ENCODE measurements at regions not wholly inside any gene's neighbourhood (a gene's known extent, or its start where the extent isn't known, plus 50 kb on each side); places are given as distances from the start of the nearest gene placed in this dataset.

DNA sequence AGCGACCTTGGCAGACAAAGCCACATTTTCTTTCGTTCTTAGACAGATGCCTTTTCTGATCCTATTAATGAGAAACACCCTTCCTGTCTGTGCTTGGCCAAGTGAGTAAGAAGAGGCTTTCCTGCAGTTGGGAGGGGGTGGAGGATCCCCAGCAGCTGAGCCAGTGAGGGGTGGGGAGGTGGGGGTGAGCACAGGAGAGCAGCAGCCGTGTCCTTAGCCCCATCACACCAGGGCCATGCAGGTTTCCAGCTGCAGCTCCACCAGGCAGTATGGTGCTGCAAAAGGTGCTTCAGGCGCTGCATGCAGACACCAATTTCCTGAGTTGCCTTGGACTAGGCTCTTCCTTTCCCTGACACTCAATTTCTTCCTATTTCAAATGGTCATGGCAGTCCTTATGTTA lies 123.3 kb upstream of the SIX2 start:
- Histone ChIP-seq H3K9me3 (ENCODE audit: low read length) (no peaks in the 10 kb centered on the region), H3K27me3 (ENCODE audit: control insufficient read depth in 1 of 2, insufficient read depth in 2 of 2, low read length in 2 of 2) (no peaks in the 10 kb centered on the region), H3K9ac (ENCODE audit: low read length) (no peak overlapping the region), H3K27ac (ENCODE audit: low read depth, low read length) (no peak overlapping the region), H3K4me1 (ENCODE audit: insufficient read depth, low read length) (no peaks in the 10 kb centered on the region), H3K4me3 (ENCODE audit: low read depth in 1 of 2, low read length in 2 of 2) (no peak overlapping the region), H3K36me3 (ENCODE audit: insufficient read depth, low read length) (no peaks in the 10 kb centered on the region)

- Histone ChIP-seq H3K36me3 (ENCODE audit: insufficient read depth, low read length) (no peaks in the 10 kb centered on the region), H3K9me3 (ENCODE audit: low read length) (no peaks in the 10 kb centered on the region), H3K4me1 (ENCODE audit: insufficient read depth, low read length) (no peaks in the 10 kb centered on the region), H3K27me3 (ENCODE audit: control insufficient read depth in 1 of 2, insufficient read depth in 2 of 2, low read length in 2 of 2) (no peaks in the 10 kb centered on the region), H3K4me3 (ENCODE audit: low read depth in 1 of 2, low read length in 2 of 2) (no peak overlapping the region), H3K27ac (ENCODE audit: low read depth, low read length) (no peak overlapping the region), H3K9ac (ENCODE audit: low read length) (no peak overlapping the region)
Measured at GRCh38 chr2:45131587-45131986, 122.3 kb upstream of the SIX2 start.

DNA sequence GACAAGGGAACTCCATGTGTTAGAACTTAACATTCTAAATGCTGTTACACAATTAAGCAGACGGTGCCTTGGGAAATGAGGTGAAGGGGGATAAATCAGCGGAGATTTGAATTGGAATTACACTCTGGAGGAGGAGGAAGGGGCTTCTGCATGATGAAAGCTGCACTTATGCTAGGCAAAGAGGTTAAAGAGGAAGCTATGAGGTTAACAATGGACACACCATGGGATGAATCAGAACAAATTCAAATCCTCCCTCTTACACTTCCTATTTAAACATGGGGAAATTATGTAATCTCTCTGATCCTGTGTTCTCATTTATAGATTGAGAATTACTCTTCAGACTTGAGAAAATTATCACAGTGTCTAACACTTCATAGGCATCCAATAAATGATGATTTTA lies 121.5 kb upstream of the SIX2 start:
- H3K4me3 ChIP-seq (ENCODE audit: low read depth in 1 of 2, low read length in 2 of 2), result no peak overlapping the region
- H3K4me1 ChIP-seq (ENCODE audit: insufficient read depth, low read length), result no peaks in the 10 kb centered on the region
- no peaks in the 10 kb centered on the region for H3K9me3 ChIP-seq (ENCODE audit: low read length)
- no peak overlapping the region for H3K9ac ChIP-seq (ENCODE audit: low read length)
- H3K36me3 ChIP-seq (ENCODE audit: insufficient read depth, low read length), result no peaks in the 10 kb centered on the region
- no peak overlapping the region for H3K27ac ChIP-seq (ENCODE audit: low read depth, low read length)
- H3K27me3 ChIP-seq (ENCODE audit: control insufficient read depth in 1 of 2, insufficient read depth in 2 of 2, low read length in 2 of 2), result no peaks in the 10 kb centered on the region

DNA sequence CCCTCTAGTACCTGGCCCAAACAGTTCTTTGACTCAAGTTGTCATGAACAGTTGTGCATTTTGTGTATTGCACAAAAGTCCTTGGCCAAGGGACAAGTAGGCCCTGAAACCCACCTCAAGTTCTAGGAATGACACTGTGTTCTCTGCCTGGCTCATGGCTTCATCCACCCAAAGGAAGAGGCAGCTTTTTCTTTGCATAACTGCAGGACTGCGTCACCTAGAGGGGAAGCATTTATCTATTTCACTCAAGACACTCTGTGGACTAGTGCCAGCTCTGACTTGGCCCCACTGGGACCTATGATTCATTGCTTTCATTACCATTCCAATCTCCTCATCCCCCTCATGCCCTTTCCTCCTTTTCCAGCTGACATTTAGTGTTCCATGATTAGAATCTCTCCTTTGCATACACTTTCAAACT lies 119.3 kb upstream of the SIX2 start:
- H3K9me3 ChIP-seq (ENCODE audit: low read length), result no peaks in the 10 kb centered on the region
- H3K27ac ChIP-seq (ENCODE audit: low read depth, low read length), result no peak overlapping the region
- H3K4me3 ChIP-seq (ENCODE audit: low read depth in 1 of 2, low read length in 2 of 2), result no peak overlapping the region
- no peaks in the 10 kb centered on the region for H3K36me3 ChIP-seq (ENCODE audit: insufficient read depth, low read length)
- no peak overlapping the region for H3K9ac ChIP-seq (ENCODE audit: low read length)
- no peaks in the 10 kb centered on the region for H3K4me1 ChIP-seq (ENCODE audit: insufficient read depth, low read length)
- no peaks in the 10 kb centered on the region for H3K27me3 ChIP-seq (ENCODE audit: control insufficient read depth in 1 of 2, insufficient read depth in 2 of 2, low read length in 2 of 2)

DNA sequence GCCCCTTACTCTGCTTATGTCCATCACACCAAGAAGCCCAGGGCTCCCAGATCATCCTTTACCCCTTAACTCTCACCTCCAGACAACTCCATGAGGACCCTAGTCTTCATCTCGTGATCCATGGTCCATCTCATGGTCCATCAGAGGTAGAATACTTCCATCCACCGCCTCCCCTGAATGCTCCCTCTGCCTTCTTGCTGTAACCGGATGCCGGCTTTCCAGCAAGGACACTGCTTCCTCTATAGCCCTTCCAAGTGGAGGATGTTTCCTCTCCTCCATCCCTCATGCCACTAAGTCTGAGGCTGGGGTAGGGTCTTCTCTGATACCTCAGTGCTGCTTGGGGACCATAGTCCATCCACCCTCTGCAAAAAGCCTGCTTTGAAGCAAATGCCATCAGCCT lies 118.6 kb upstream of the SIX2 start:
- Histone ChIP-seq H3K36me3 (ENCODE audit: insufficient read depth, low read length) (no peaks in the 10 kb centered on the region), H3K9ac (ENCODE audit: low read length) (no peak overlapping the region), H3K27ac (ENCODE audit: low read depth, low read length) (no peak overlapping the region), H3K9me3 (ENCODE audit: low read length) (no peaks in the 10 kb centered on the region), H3K4me3 (ENCODE audit: low read depth in 1 of 2, low read length in 2 of 2) (no peak overlapping the region), H3K4me1 (ENCODE audit: insufficient read depth, low read length) (no peaks in the 10 kb centered on the region), H3K27me3 (ENCODE audit: control insufficient read depth in 1 of 2, insufficient read depth in 2 of 2, low read length in 2 of 2) (no peaks in the 10 kb centered on the region)

DNA sequence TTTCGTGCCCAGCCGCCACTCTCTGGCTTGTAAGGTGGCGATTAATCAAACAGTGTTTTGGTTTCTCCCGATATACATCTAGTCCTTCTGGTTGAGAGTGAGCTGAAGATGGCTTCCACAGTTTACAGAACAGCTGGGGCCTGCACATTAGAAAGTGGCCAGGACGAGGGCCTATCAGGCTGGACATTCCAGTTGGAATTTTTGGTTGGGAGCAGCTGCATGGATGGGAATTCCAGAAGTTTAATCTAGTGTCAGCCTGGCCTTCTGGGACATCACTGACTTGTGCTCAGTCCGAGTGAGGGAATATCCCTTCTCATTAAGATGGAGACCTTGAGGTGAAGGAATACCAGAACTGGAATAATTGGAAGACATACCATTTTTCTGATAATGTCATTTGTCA lies 118.1 kb upstream of the SIX2 start:
- Histone ChIP-seq H3K9ac (ENCODE audit: low read length) (no peak overlapping the region), H3K4me1 (ENCODE audit: insufficient read depth, low read length) (no peaks in the 10 kb centered on the region), H3K9me3 (ENCODE audit: low read length) (no peaks in the 10 kb centered on the region), H3K27me3 (ENCODE audit: control insufficient read depth in 1 of 2, insufficient read depth in 2 of 2, low read length in 2 of 2) (no peaks in the 10 kb centered on the region), H3K4me3 (ENCODE audit: low read depth in 1 of 2, low read length in 2 of 2) (no peak overlapping the region), H3K36me3 (ENCODE audit: insufficient read depth, low read length) (no peaks in the 10 kb centered on the region), H3K27ac (ENCODE audit: low read depth, low read length) (no peak overlapping the region)

DNA sequence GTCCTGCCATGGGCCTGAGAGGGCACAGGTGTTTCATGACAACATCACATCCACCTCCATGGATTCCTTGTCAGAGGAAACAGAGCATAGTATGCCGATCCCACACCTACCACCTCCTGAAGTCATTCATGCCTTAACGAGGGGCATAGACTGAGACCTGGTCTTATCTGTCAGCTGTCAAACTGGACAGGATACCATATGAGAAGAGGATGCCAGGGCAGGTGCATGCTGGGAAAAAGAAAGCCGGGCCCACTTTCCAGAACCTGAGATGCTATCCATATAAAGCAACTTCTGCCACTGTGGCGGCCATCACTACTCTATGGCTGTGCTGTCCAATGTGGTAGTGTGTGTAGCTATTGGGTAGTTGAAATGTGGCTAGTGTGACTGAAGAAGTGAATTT lies 116.0 kb upstream of the SIX2 start:
- no peaks in the 10 kb centered on the region for H3K4me1 ChIP-seq (ENCODE audit: insufficient read depth, low read length)
- H3K27ac ChIP-seq (ENCODE audit: low read depth, low read length), result no peak overlapping the region
- no peak overlapping the region for H3K9ac ChIP-seq (ENCODE audit: low read length)
- H3K36me3 ChIP-seq (ENCODE audit: insufficient read depth, low read length), result no peaks in the 10 kb centered on the region
- H3K9me3 ChIP-seq (ENCODE audit: low read length), result no peaks in the 10 kb centered on the region
- H3K27me3 ChIP-seq (ENCODE audit: control insufficient read depth in 1 of 2, insufficient read depth in 2 of 2, low read length in 2 of 2), result no peaks in the 10 kb centered on the region
- H3K4me3 ChIP-seq (ENCODE audit: low read depth in 1 of 2, low read length in 2 of 2), result no peak overlapping the region

- Histone ChIP-seq H3K4me3 (ENCODE audit: low read depth in 1 of 2, low read length in 2 of 2) (no peak overlapping the region), H3K27ac (ENCODE audit: low read depth, low read length) (no peak overlapping the region), H3K27me3 (ENCODE audit: control insufficient read depth in 1 of 2, insufficient read depth in 2 of 2, low read length in 2 of 2) (no peaks in the 10 kb centered on the region), H3K4me1 (ENCODE audit: insufficient read depth, low read length) (no peaks in the 10 kb centered on the region), H3K9ac (ENCODE audit: low read length) (no peak overlapping the region), H3K36me3 (ENCODE audit: insufficient read depth, low read length) (no peaks in the 10 kb centered on the region), H3K9me3 (ENCODE audit: low read length) (no peaks in the 10 kb centered on the region)
Measured at GRCh38 chr2:45124456-45124855, 115.2 kb upstream of the SIX2 start.

DNA sequence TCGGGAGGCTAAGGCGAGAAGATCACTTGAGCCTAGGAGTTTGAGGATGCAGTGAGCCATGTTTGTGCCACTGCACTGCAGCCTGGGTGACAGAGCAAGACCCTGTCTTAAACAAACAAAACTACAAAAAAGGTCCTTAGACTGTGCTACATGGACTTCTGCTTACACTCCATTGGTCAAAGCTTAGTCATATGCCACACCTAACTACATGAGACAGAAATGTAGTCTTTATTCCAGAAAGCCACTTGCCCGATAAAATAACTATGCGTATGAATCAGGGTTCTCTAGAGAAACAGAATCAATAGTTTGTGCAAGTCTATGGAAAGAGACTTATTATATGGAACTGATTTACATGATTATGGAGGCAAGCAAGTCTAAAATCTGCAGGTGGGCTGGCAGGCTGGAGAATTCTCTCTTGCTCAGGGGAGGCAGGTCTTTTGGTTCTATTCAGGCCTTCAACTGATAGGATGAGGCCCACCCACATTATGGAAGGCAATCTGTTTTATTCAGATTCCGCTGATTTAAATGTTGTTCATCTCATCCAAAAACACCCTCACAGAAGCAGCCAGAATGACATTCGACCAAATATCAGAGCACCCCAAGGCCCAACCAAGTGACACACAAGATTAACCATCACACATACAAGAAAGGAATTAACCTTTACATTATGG lies 114.4 kb upstream of the SIX2 start:
- no peaks in the 10 kb centered on the region for H3K4me1 ChIP-seq (ENCODE audit: insufficient read depth, low read length)
- no peak overlapping the region for H3K4me3 ChIP-seq (ENCODE audit: low read depth in 1 of 2, low read length in 2 of 2)
- H3K27me3 ChIP-seq (ENCODE audit: control insufficient read depth in 1 of 2, insufficient read depth in 2 of 2, low read length in 2 of 2), result no peaks in the 10 kb centered on the region
- H3K36me3 ChIP-seq (ENCODE audit: insufficient read depth, low read length), result no peaks in the 10 kb centered on the region
- H3K9ac ChIP-seq (ENCODE audit: low read length), result no peak overlapping the region
- no peaks in the 10 kb centered on the region for H3K9me3 ChIP-seq (ENCODE audit: low read length)
- no peak overlapping the region for H3K27ac ChIP-seq (ENCODE audit: low read depth, low read length)

- no peak overlapping the region for H3K27ac ChIP-seq (ENCODE audit: low read depth, low read length)
Measured at GRCh38 chr2:45123065-45123464, 113.8 kb upstream of the SIX2 start.

DNA sequence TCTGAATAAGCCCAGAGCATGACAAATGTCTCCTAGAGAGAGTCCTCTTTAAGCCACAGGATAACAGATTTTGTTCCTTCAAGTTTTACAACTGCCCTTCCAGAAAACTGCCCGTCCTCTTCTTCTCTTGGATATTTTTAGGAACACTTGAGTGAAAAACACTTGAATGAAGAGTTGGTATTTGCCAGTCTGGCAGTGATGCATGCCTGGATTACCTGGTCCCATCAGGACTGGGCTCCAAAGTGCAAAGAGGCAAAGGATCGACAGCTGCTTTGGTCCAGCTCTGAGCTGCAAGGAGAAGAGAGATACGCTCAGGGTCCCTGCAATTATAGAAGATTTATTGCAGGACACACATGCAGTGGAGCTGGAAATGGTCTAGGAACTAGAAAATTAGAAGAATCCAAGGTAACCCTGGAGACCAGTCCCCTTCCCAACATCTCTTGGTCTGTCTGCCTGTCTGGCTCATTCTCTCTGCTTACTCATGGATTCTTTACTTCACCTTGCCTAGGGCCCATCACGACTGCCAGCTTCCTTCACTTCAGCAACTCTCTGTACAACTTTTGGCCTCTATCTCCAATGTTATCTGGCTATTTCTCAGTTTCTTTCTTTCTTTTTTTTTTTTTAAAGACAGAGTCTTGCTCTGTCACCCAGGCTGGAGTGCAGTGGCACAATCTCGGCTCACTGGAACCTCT lies 112.1 kb upstream of the SIX2 start:
- H3K4me3 ChIP-seq (ENCODE audit: low read depth in 1 of 2, low read length in 2 of 2), result no peak overlapping the region
- no peaks in the 10 kb centered on the region for H3K9me3 ChIP-seq (ENCODE audit: low read length)
- H3K4me1 ChIP-seq (ENCODE audit: insufficient read depth, low read length), result no peaks in the 10 kb centered on the region
- no peaks in the 10 kb centered on the region for H3K36me3 ChIP-seq (ENCODE audit: insufficient read depth, low read length)
- H3K27me3 ChIP-seq (ENCODE audit: control insufficient read depth in 1 of 2, insufficient read depth in 2 of 2, low read length in 2 of 2), result no peaks in the 10 kb centered on the region
- no peak overlapping the region for H3K27ac ChIP-seq (ENCODE audit: low read depth, low read length)
- no peak overlapping the region for H3K9ac ChIP-seq (ENCODE audit: low read length)

More at GRCh38 chr2:45123065-45123464, 113.8 kb upstream of the SIX2 start:
- Histone ChIP-seq H3K4me3 (ENCODE audit: low read depth in 1 of 2, low read length in 2 of 2) (no peak overlapping the region), H3K9ac (ENCODE audit: low read length) (no peak overlapping the region), H3K27me3 (ENCODE audit: control insufficient read depth in 1 of 2, insufficient read depth in 2 of 2, low read length in 2 of 2) (no peaks in the 10 kb centered on the region), H3K36me3 (ENCODE audit: insufficient read depth, low read length) (no peaks in the 10 kb centered on the region), H3K4me1 (ENCODE audit: insufficient read depth, low read length) (no peaks in the 10 kb centered on the region), H3K9me3 (ENCODE audit: low read length) (no peaks in the 10 kb centered on the region)

DNA sequence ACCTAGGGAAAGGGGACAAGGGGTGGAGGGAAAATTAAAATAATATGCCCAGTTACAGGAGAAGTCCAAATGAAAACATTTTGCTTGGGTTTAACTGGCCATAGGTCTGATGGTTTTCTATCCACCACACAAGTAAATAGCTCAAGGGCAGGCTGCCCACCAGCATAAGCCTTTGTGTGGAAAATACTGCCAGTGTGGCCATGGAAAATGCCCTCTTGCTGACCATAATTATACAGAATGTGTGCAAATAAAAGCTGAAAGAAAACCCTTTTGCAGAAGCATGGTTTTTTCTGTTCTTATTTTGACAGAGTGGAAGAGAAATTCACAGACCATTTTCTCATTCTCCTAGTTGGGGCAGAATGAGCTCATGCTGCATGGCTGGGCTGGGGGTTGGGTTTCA lies 111.3 kb upstream of the SIX2 start:
- no peak overlapping the region for H3K4me3 ChIP-seq (ENCODE audit: low read depth in 1 of 2, low read length in 2 of 2)
- H3K9ac ChIP-seq (ENCODE audit: low read length), result no peak overlapping the region
- no peaks in the 10 kb centered on the region for H3K4me1 ChIP-seq (ENCODE audit: insufficient read depth, low read length)
- H3K9me3 ChIP-seq (ENCODE audit: low read length), result no peaks in the 10 kb centered on the region
- no peaks in the 10 kb centered on the region for H3K27me3 ChIP-seq (ENCODE audit: control insufficient read depth in 1 of 2, insufficient read depth in 2 of 2, low read length in 2 of 2)
- H3K36me3 ChIP-seq (ENCODE audit: insufficient read depth, low read length), result no peaks in the 10 kb centered on the region
- H3K27ac ChIP-seq (ENCODE audit: low read depth, low read length), result no peak overlapping the region
